Activated T-cell treated with anti-CD3 and anti-CD28 coated beads, Interleukin-2, amount 50 U/mL, for 24 hours (primary cell): ENCODE measurements at regions not wholly inside any gene's neighbourhood (a gene's known extent, or its start where the extent isn't known, plus 50 kb on each side); places are given as distances from the start of the nearest gene placed in this dataset.

ENCODE experiments used
- DNase-seq: peaks from one replicate; pipeline ENCODE4 v3.0.0-alpha.2; 2020
- H3K27ac Mint-ChIP-seq: 2 replicates; pipeline ENCODE4 v1.8.0; 2020; ENCODE audit warnings: mild to moderate bottlenecking, mixed read lengths
- H3K27me3 Mint-ChIP-seq: 2 replicates; pipeline ENCODE4 v1.8.0; 2020; ENCODE audit warnings: mixed read lengths
- H3K36me3 Mint-ChIP-seq: 2 replicates; pipeline ENCODE4 v1.8.0; 2020; ENCODE audit warnings: low read depth, mixed read lengths
- H3K4me1 Mint-ChIP-seq: 2 replicates; pipeline ENCODE4 v1.8.0; 2020; ENCODE audit warnings: low read depth, mixed read lengths
- H3K4me3 Mint-ChIP-seq: 2 replicates; pipeline ENCODE4 v1.8.0; 2020; ENCODE audit warnings: mild to moderate bottlenecking, moderate library complexity, mixed read lengths
- H3K9me3 Mint-ChIP-seq: 2 replicates; pipeline ENCODE4 v1.8.0; 2020; ENCODE audit warnings: mixed read lengths

GRCh38 chr7:142248-142941, 50.0 kb upstream of the FAM20C start:
- no peak for DNase-seq
- Mint-ChIP-seq H3K4me1 (no peaks in the 10 kb centered on the region), H3K27ac (no peak overlapping the region), H3K27me3 (peaks cover 13% of the 10 kb centered on the region), H3K9me3 (no peaks in the 10 kb centered on the region), H3K4me3 (no peak overlapping the region), H3K36me3 (peaks cover 6% of the 10 kb centered on the region)
